ENCODE measurements at regions not wholly inside any gene's neighbourhood (a gene's known extent, or its start where the extent isn't known, plus 50 kb on each side); places are given as distances from the start of the nearest gene placed in this dataset.
A peak's percentile ranks its signal among the peaks of the same experiment; 100 is the strongest.

DNA sequence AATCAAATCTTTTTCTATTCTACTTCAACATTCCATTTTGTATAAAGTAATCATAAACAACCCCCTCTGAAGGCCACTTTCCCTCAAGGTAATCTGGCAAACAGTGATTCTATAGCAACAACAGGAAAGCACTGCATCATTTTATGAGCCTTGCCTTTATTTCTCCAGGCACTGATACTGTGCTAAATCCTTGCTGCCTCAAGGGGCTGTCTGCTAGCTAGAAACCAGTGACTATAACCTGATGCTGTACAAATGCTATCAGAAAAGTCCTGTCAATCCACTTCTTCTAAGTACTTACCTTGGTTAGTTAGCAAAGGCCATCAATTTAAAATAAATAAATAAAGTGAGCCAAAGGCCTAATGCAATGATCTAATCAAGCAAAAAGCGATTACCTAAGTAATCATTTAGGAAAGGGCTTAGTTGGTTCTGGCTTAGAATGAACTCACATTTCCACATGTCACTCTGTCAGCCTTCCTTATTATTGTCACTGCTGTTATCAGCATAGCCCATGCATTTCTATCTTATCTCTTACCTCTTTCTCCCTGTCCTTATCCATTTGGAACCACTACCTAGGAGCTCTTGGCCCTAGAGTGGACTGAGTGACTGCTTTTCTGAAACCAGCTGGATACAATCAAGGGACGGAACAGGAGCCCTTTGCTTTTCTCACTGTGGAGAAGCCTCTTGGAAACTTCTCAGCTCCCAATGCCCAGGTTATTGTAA lies 246.1 kb upstream of the MEF2C start:
- no peak for DNase-seq (ENCODE audit: low read depth)

DNA sequence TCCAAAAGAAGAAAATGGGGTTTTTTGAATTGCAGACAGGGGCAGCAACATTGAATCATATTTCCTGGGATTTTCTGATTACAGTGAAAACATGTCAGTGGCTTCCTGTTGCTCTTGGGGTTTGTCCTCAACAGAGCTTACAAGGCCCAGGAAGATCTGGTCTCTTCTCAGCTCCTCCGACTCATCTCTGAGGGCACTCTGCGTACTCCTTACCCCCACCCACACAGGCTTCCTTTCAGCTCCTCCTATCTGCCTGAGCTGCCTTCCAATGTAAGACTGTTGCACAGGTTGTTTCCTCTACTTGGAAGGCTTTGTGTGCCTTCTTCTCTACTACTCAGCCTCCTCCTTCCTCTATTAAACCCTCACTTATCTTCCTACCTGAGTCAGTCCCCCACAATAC lies 245.1 kb upstream of the MEF2C start:
- DNase-seq (ENCODE audit: low read depth), result no peak

DNA sequence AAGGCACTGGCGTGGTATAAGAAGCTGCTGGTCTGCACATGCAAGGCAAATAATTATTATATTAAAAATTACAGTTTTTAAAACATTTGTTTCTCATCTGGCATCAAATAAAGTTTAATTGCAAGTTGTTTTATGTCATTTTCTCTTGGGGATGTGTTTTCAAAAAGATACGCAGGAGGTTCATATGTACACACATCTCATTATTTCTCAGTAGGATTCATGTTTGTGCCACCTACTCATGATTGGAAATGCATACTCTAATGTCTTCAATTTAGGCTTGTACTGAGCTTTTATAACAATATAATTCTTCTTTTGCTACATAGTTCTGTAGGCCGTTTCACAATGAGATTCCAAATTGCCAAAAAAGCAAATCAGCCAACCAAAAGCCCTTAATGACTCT lies 244.2 kb upstream of the MEF2C start:
- DNase-seq (ENCODE audit: low read depth), result no peak

- no peak for DNase-seq (ENCODE audit: low read depth)
These were observed 242.4 kb upstream of the MEF2C start for GRCh38 chr5:89125372-89125771.

- no peak for DNase-seq (ENCODE audit: low read depth)
These were observed 240.6 kb upstream of the MEF2C start for GRCh38 chr5:89123581-89123980.

GRCh38 chr5:89120719-89121118 lies 237.7 kb upstream of the MEF2C start:
- no peak for DNase-seq (ENCODE audit: low read depth)

DNA sequence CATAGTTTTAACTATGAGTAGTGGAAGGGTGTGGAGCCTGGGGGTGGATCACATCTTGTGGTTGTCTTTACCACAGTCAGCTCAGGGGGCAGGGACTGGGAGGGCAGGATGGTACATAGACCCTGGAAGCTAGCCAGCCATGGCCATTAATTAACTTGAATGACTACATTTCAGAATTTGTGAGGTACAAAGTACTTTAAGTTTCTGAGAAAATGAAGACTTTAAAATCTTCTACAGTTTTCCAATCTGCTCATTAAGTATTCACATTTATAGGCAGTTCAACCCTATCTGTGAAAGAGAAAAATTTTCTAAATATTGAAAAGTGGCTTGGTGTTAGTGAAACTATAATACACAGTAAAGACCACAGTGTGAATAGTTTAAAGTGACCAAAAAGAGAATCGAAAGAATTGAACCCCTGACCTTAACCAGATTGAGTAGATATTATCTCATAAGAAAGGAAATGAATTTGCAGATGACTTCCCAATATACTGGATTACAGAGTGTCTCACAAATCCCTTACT lies 234.2 kb upstream of the MEF2C start:
- no peak for DNase-seq (ENCODE audit: low read depth)

GRCh38 chr5:89110916-89111646 lies 228.1 kb upstream of the MEF2C start:
- DNase-seq (ENCODE audit: low read depth), result no peak

DNA sequence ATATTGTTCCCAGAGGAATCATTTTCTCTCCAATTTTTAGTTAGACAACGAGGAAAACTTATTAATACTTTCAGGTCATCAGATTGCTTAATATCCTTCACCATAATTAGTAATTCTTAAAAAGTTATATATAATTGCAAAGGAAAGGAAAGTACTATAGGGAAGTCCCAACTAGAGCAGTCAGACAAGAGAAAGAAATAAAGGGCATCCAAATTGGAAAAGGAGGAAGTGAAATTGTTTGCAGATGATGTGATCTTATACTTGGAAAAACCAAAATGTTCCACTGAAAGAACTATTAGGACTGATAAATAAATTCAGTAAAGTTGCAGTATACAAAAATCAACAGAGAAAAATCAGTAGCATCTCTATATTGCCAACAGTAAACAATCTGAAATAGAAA lies 223.5 kb upstream of the MEF2C start:
- DNase-seq (ENCODE audit: low read depth), result no peak

GRCh38 chr5:89105836-89106235 lies 222.9 kb upstream of the MEF2C start:
- DNase-seq (ENCODE audit: low read depth), result peak; percentile 20

GRCh38 chr5:89105171-89105695 lies 222.2 kb upstream of the MEF2C start:
- DNase-seq (ENCODE audit: low read depth), result no peak

- no peak for DNase-seq (ENCODE audit: low read depth)
These were observed 215.3 kb upstream of the MEF2C start for GRCh38 chr5:89098199-89098756.

- DNase-seq (ENCODE audit: low read depth), result no peak
These were observed 214.1 kb upstream of the MEF2C start for GRCh38 chr5:89097103-89097502.

- DNase-seq (ENCODE audit: low read depth), result no peak
These were observed 212.4 kb upstream of the MEF2C start for GRCh38 chr5:89095341-89095740.

GRCh38 chr5:89090037-89090436 lies 207.1 kb upstream of the MEF2C start:
- no peak for DNase-seq (ENCODE audit: low read depth)

DNA sequence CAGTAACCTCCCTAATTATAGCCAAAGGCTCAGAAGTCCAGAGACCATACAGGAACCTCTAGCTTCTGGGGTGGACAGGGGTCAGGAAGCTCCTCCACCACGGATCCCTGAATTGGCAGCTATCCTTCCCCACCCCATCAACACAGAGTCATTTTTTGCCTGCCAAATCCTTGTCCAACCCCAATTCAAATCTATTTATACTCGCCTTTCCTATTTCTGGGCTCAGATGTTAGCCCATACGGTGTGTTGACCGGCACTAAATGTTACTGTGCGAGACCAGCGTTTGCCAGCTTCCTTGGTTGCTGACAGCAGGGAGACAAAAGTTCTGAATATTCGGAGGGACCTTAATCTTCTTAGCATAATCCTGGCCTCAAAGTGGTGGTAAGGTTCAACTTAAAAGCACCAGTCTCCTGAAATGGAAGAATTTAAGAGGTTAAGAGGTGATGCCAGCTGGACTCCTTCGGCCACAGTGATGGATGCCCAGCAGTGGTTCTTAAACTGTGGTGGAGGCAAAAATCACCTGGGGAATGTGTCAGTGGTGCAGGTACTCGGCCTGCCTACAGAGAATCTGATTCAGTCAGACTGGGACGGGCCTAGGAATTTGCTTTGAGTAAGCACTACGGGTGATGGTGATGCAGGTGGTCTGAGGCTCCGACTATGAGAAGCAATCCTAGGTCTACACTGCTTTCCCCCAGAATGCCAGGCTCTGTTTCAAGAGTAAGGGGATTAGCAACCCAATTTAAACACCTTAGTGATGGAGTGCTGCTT lies 204.8 kb upstream of the MEF2C start:
- DNase-seq (ENCODE audit: low read depth), result no peak

DNA sequence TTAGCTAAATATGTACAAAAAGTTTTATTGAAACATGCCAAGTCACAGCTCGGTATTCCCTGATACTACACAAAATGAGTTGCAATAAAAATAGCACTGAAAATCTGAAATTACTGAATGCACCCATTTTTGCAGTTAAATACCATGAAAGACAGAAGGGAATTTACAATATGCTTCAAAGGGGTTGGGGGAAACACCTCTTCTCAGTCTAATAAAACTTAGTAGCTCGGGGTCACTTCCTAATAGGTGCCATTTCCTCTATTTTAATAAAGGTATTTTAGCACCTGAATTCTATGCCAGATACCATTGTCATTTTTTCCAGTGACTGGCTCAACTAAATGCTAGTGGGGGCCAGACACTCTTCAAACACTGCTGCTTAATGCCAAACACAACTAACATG lies 204.1 kb upstream of the MEF2C start:
- no peak for DNase-seq (ENCODE audit: low read depth)

DNA sequence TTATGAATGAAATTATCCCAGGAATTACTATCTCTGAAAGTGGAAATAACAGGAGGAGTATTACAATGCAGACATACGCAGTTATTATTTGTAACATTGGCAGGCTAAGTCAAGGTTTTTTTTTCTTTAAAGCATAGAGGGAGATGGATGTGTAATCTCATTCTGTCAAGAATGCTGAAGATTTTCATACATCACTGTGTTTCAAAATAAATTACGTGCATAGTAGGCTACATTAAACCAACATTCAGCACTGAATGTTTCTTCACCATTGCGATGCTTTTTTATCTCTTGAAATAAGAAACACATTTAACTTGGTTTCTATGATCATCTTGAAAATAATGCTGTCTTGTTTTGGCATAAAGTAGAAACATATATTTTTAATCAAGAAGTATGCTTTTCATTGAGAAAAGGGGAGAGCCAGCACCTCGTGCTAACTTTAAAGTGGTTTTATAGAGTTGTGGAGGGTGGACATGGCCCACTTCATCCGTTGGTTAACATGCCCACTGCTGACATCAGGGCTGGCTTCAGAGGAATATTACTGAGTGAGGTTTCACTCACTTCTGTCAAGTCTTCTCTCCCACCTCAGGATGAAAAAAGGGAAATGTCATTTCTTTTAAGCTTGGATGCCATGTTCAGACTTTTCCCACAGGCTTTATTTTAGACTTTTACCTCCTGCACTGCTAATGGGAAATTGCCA lies 203.6 kb upstream of the MEF2C start:
- no peak for DNase-seq (ENCODE audit: low read depth)

DNA sequence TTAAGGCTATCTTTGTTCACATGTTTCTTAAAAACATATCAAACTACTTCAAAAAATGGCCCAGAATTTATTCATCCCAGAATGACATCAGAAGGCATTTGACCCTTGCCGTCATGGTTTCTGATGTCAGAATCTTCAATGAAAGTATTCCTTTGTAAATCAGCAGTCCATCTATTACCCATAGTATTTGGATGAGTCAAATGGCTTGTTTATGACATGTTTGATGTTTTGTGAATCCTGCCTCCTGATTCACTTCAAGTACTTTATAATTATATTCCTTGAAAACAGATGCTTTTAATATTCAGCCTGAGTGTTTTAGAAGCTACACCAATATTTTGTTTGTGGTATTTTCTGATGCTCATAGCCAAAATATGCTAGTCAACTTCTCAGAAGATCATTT lies 200.8 kb upstream of the MEF2C start:
- DNase-seq (ENCODE audit: low read depth), result no peak

GRCh38 chr5:89081360-89081759 lies 198.4 kb upstream of the MEF2C start:
- no peak for DNase-seq (ENCODE audit: low read depth)

DNA sequence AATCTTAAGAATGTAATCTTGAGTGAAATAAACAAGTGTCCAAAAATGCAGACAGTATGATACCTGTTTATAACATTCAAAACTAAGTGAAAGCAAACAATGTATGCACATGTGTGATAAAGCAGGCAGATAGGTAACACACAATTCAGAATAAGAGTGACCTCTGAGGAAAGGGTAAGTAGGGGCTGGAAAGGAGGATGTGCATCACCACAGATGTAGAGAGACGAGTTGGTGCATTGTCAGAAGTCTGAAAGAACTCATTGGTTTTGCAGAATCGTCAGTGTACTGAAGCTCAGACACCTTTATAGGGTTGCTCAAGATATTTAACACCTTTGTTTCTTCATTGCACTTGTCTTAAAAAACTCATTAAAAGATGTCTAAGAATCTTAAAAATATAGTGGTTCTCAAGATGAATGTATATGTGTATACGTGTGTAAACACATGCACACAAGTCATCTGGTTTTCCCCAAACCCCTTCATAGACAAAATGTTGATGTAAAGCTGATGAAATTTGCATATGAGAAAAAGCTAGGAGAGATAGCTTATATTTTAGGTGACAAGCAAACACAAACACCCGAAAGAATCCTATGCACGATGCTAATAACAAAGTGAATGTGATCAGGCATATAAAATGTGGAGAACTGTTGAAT lies 197.6 kb upstream of the MEF2C start:
- DNase-seq (ENCODE audit: low read depth), result no peak

Measured in HS-27A (cell line).